Sigmoid colon (tissue), 3 donors: ENCODE measurements at regions not wholly inside any gene's neighbourhood (a gene's known extent, or its start where the extent isn't known, plus 50 kb on each side); places are given as distances from the start of the nearest gene placed in this dataset.

Experiments
- CTCF ChIP-seq, 4 experiments: fragments of 450-650 bp in 3 of 4; fragments of 200-600 bp in 1 of 4; IDR thresholded peaks; one replicate each; pipeline ENCODE4 v1.5.1; 2016 to 2019; ENCODE audit warnings: antibody characterized with exemption in 4 of 4, mild to moderate bottlenecking in 3 of 4, moderate library complexity in 2 of 4
- POLR2A ChIP-seq, 2 donors: fragments of 450-650 bp; IDR thresholded peaks; one replicate each; pipeline ENCODE4 v1.6.1; 2016; ENCODE audit warnings: antibody characterized with exemption in 2 of 2, mild to moderate bottlenecking in 2 of 2, moderate library complexity in 2 of 2

GRCh38 chr2:34403512-34403911 is 804.4 kb upstream of the FAM98A start:
- no peak for TF ChIP-seq CTCF (IDR thresholded peaks at IDR 0.05)
- no peak for TF ChIP-seq POLR2A (IDR thresholded peaks at IDR 0.05)
